ENCODE measurements at regions not wholly inside any gene's neighbourhood (a gene's known extent, or its start where the extent isn't known, plus 50 kb on each side); places are given as distances from the start of the nearest gene placed in this dataset.

DNA sequence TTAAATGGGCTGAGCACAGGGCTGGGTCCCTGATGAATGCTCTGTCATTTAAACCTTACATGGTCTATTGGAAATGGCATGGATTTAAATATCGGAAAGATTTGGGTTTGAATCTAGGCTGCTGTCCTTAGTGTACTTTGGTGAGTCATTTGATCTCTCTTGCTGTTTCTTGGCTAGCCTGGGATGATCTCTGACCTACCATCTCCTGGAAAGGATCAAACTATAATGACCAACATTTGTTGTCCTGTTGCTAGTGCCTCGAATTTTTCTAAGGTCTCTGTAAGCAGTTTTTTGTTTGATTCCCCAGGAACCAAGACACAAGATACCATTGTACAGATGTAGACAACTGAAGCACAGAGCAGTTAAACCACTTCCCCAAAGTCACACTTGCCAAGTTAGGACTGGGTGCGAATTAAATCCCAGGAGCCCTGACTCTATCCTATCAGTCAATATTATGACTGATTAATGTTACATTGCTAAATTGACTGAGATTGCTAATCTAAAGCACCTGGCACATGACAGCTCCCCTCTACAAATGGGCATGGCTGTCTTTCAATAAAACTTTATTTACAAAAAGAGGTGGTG, 244.9 kb upstream of the MCTP2 start:
- Histone ChIP-seq H3K9me1 (ENCODE audit: insufficient read depth, low read length) (no peaks in the 10 kb centered on the region), H2BK20ac (ENCODE audit: low read depth, low read length) (no peak overlapping the region), H2AK9ac (replicated peaks; ENCODE audit: low read depth, low read length, poor library complexity) (no peak overlapping the region), H4K8ac (ENCODE audit: low read depth in 2 of 2, low read length in 2 of 2) (no peak overlapping the region), H3K79me1 (ENCODE audit: low read depth in 1 of 2, low read length in 2 of 2) (no peaks in the 10 kb centered on the region), H3K4ac (ENCODE audit: low read depth, low read length) (no peak overlapping the region), H3K4me1 (ENCODE audit: control insufficient read depth, insufficient read depth, low read length) (no peaks in the 10 kb centered on the region), H4K5ac (ENCODE audit: low read depth, low read length) (no peak overlapping the region), H3K27ac (ENCODE audit: insufficient read depth, low read length) (no peak overlapping the region), H3K9me3 (ENCODE audit: control insufficient read depth, insufficient read depth, low read length) (peaks cover 15% of the 10 kb centered on the region), H3K14ac (replicated peaks; ENCODE audit: low read depth, low read length) (no peak overlapping the region), H2BK5ac (ENCODE audit: low read depth, low read length, poor library complexity, severe bottlenecking) (no peak overlapping the region), H2BK120ac (ENCODE audit: low read depth, low read length) (no peak overlapping the region), H3K56ac (ENCODE audit: extremely low read depth, insufficient read depth, low read length) (no peak overlapping the region), H3K23ac (ENCODE audit: low read depth, low read length) (no peak overlapping the region), H2AK5ac (ENCODE audit: low read depth, low read length) (no peak overlapping the region), H3K9ac (ENCODE audit: low read depth, low read length) (no peak overlapping the region), H4K20me1 (ENCODE audit: insufficient read depth, low read length) (no peaks in the 10 kb centered on the region), H3K4me3 (ENCODE audit: insufficient read depth, low read depth, low read length) (no peak overlapping the region), H4K91ac (ENCODE audit: insufficient read depth, low read depth, low read length) (no peak overlapping the region), H3K36me3 (ENCODE audit: control insufficient read depth, insufficient read depth, low read length) (no peaks in the 10 kb centered on the region), H2AFZ (replicated peaks; ENCODE audit: low read length, poor library complexity) (no peak overlapping the region), H3K4me2 (ENCODE audit: low read depth, low read length) (no peak overlapping the region), H3K18ac (ENCODE audit: low read depth, low read length) (no peak overlapping the region), H2BK15ac (ENCODE audit: low read depth, low read length) (no peak overlapping the region), H3K27me3 (ENCODE audit: control insufficient read depth, insufficient read depth, low read length) (no peaks in the 10 kb centered on the region)
- no peak for DNase-seq
- BruUV-seq (replicated peaks) = no TSS peak
- WGBS, 2 experiments (ENCODE audit: extremely low coverage in 2 of 2, insufficient read length in 1 of 2) = no CpG with 5 or more reads among the region's 3 CpGs
- TF ChIP-seq NFE2L2 (IDR thresholded peaks at IDR 0.05; ENCODE audit: low read depth, low read length) (no peak), BHLHE40 (IDR thresholded peaks at IDR 0.05; ENCODE audit: low read depth, low read length) (no peak), RFX5 (IDR thresholded peaks at IDR 0.05; ENCODE audit: low read depth, low read length) (no peak), POLR2A (IDR thresholded peaks at IDR 0.05; ENCODE audit: low read depth, low read length) (no peak), RCOR1 (IDR thresholded peaks at IDR 0.05; ENCODE audit: insufficient replicate concordance, low read length) (no peak), MAFK (IDR thresholded peaks at IDR 0.05; ENCODE audit: low read depth, low read length) (no peak), RAD21 (IDR thresholded peaks at IDR 0.05; ENCODE audit: low read length) (no peak), CEBPB (IDR thresholded peaks at IDR 0.05; ENCODE audit: low read depth, low read length) (no peak), FOS (IDR thresholded peaks at IDR 0.05; ENCODE audit: low read depth, low read length) (no peak)
- TF ChIP-seq, protein P1, sequence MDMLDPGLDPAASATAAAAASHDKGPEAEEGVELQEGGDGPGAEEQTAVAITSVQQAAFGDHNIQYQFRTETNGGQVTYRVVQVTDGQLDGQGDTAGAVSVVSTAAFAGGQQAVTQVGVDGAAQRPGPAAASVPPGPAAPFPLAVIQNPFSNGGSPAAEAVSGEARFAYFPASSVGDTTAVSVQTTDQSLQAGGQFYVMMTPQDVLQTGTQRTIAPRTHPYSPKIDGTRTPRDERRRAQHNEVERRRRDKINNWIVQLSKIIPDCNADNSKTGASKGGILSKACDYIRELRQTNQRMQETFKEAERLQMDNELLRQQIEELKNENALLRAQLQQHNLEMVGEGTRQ (IDR thresholded peaks at IDR 0.05; ENCODE audit: low read depth, low read length) = no peak
- TF ChIP-seq, protein P2, sequence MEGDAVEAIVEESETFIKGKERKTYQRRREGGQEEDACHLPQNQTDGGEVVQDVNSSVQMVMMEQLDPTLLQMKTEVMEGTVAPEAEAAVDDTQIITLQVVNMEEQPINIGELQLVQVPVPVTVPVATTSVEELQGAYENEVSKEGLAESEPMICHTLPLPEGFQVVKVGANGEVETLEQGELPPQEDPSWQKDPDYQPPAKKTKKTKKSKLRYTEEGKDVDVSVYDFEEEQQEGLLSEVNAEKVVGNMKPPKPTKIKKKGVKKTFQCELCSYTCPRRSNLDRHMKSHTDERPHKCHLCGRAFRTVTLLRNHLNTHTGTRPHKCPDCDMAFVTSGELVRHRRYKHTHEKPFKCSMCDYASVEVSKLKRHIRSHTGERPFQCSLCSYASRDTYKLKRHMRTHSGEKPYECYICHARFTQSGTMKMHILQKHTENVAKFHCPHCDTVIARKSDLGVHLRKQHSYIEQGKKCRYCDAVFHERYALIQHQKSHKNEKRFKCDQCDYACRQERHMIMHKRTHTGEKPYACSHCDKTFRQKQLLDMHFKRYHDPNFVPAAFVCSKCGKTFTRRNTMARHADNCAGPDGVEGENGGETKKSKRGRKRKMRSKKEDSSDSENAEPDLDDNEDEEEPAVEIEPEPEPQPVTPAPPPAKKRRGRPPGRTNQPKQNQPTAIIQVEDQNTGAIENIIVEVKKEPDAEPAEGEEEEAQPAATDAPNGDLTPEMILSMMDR (conservative IDR thresholded peaks at IDR 0.05; ENCODE audit: low read depth, low read length) = no peak
- TF ChIP-seq, protein P3, sequence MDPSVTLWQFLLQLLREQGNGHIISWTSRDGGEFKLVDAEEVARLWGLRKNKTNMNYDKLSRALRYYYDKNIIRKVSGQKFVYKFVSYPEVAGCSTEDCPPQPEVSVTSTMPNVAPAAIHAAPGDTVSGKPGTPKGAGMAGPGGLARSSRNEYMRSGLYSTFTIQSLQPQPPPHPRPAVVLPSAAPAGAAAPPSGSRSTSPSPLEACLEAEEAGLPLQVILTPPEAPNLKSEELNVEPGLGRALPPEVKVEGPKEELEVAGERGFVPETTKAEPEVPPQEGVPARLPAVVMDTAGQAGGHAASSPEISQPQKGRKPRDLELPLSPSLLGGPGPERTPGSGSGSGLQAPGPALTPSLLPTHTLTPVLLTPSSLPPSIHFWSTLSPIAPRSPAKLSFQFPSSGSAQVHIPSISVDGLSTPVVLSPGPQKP (IDR thresholded peaks at IDR 0.05; ENCODE audit: borderline replicate concordance, low read depth, low read length) = no peak
- in situ Hi-C loops (cut with MboI; ENCODE audit: low sequenced_read_pairs) (no loop called here), intact Hi-C loops (cut with micrococcal nuclease) (no loop called here), dilution Hi-C loops (cut with HindIII; ENCODE audit: low sequenced_read_pairs, unreplicated experiment) (no loop called here)
- CTCF ChIA-PET = no interaction called here
- ATAC-seq (ENCODE audit: low read depth) = no peak
- POLR2A ChIA-PET (ENCODE audit: unreplicated experiment) = no interaction called here
